PC-9 (cell line): ENCODE measurements at regions not wholly inside any gene's neighbourhood (a gene's known extent, or its start where the extent isn't known, plus 50 kb on each side); places are given as distances from the start of the nearest gene placed in this dataset.
A peak's percentile ranks its signal among the peaks of the same experiment; 100 is the strongest.
"Not testable (repeated sequence)": the region's sequence is repeated elsewhere in the genome, so short reads cannot be mapped to it uniquely, and the experiment has no call there.

ENCODE experiments used
- BruUV-seq: library from RNA; stranded (reverse); fragments of 400-500 nt; replicated peaks from 2 replicates; lab custom pipeline; 2021; lab: Mats Ljungman, UMichigan
- CTCF ChIA-PET: fragments of 300-600 bp; sonication (Branson Sonifier 250); formaldehyde crosslinking; loops from one replicate; lab custom pipeline; 2022; ENCODE audit warnings: antibody characterized with exemption; lab: Charles Lee
- POLR2A ChIA-PET: fragments of 300-600 bp; sonication (Branson Sonifier 250); formaldehyde crosslinking; loops from one replicate; lab custom pipeline; 2022; ENCODE audit warnings: antibody characterized with exemption; ENCODE audit not compliant: unreplicated experiment; lab: Charles Lee
- DNase-seq, 2 experiments: peaks; one replicate each; pipeline versions ENCODE4 v3.0.0 to v3.0.0-alpha.2; 2015 to 2022; ENCODE audit warnings: mixed read lengths in 1 of 2
- H2AFZ ChIP-seq: fragments of 200-600 bp; sonication (generic); 2 replicates; pipeline ENCODE4 v1.8.1; 2017; ENCODE audit warnings: antibody characterized with exemption
- H3F3A ChIP-seq: fragments of 200-600 bp; sonication (generic); 2 replicates; pipeline ENCODE4 v1.8.1; 2017; ENCODE audit warnings: antibody characterized with exemption, mild to moderate bottlenecking, low read depth; ENCODE audit not compliant: insufficient read depth
- H3K27ac ChIP-seq: fragments of 200-600 bp; sonication (generic); 2 replicates; pipeline ENCODE4 v1.6.1; 2016; ENCODE audit warnings: mixed run types
- H3K27me3 ChIP-seq: fragments of 200-600 bp; sonication (generic); 2 replicates; pipeline ENCODE4 v1.6.1; 2016; ENCODE audit warnings: low read depth, mixed run types; ENCODE audit not compliant: insufficient read depth
- H3K36me3 ChIP-seq: fragments of 200-600 bp; sonication (generic); 2 replicates; pipeline ENCODE4 v1.6.1; 2016; ENCODE audit warnings: low read depth, mixed run types
- H3K4me1 ChIP-seq: fragments of 200-600 bp; sonication (generic); replicated peaks from 2 replicates; pipeline ENCODE4 v1.6.1; 2016; ENCODE audit warnings: mixed run types; ENCODE audit not compliant: insufficient read depth
- H3K4me2 ChIP-seq: fragments of 200-600 bp; sonication (generic); 2 replicates; pipeline ENCODE4 v1.6.1; 2017; ENCODE audit warnings: mixed run types
- H3K4me3 ChIP-seq: fragments of 200-600 bp; sonication (generic); 2 replicates; pipeline ENCODE4 v1.6.1; 2016; ENCODE audit warnings: mixed run types
- H3K79me2 ChIP-seq: fragments of 200-600 bp; sonication (generic); 2 replicates; pipeline ENCODE4 v1.6.1; 2017; ENCODE audit warnings: low read depth, mixed run types
- H3K9me2 ChIP-seq: fragments of 200-600 bp; sonication (generic); 2 replicates; pipeline ENCODE4 v1.8.1; 2017; ENCODE audit warnings: mild to moderate bottlenecking; ENCODE audit not compliant: insufficient read depth
- H3K9me3 ChIP-seq: fragments of 200-600 bp; sonication (generic); 2 replicates; pipeline ENCODE4 v1.8.1; 2016; ENCODE audit warnings: low read depth; ENCODE audit not compliant: insufficient read depth
- H4K20me1 ChIP-seq: fragments of 200-600 bp; sonication (generic); 2 replicates; pipeline ENCODE4 v1.8.1; 2017; ENCODE audit not compliant: insufficient read depth
- intact Hi-C: fragments of 100-400 bp; cut with micrococcal nuclease; formaldehyde crosslinking; loops from one replicate; pipeline ENCODE4 v1.10.0; 2022; ENCODE audit not compliant: unreplicated experiment

- H3K4me2 ChIP-seq, H3K9me3 ChIP-seq, H3K4me1 ChIP-seq, H4K20me1 ChIP-seq, H3K36me3 ChIP-seq, H3K79me2 ChIP-seq, H3K9me2 ChIP-seq, H2AFZ ChIP-seq, H3K27ac ChIP-seq, intact Hi-C loops, H3K27me3 ChIP-seq, POLR2A ChIA-PET, H3F3A ChIP-seq, DNase-seq, CTCF ChIA-PET, H3K4me3 ChIP-seq, BruUV-seq: not testable (repeated sequence)
Measured at GRCh38 chr1:234809854-234810245, 199.9 kb upstream of the IRF2BP2 start.

DNA sequence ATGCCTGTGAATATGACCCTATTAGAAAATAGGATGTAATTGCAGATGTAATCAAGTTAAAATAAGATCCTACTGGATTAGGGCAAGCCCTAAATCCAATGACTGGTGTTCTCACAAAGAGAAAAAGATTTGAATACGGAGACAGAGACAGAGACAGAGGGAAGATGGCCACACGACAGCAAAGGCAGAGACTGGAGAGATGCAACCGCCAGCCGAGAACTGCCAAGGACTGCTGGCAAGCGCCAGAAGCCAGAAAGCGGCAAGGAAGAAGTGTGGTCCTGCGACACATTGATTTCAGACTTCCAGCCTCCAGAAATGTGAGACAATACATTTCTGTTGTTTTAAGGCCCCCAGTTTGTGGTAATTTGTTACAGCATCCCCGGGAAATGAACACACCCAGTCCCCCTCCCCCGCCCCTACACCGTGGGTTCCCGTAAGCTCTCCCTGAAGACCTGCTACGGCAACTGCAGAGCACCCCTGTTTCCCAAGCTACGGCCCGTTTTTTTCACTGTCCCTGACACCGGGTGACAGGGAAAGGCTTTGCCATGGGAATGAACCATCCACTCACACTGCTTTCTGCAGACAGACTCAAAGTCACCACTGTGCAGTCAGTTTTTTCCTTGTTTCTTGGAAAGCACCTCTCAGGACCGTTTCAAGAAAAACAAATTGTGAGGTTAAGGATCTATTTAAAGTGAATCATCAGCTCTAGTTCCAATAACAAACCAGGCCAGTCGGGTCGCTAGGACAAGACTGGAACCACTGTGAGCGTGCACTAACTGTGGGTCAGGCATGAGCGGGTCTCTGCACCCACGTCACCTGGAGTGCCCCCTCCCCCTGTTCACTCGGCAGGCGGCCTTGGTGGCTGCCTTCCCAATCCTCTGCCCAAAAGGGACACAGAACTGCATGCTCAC, 199.2 kb upstream of the IRF2BP2 start:
- H3K27me3 ChIP-seq, H3K9me3 ChIP-seq, intact Hi-C loops, H3K4me2 ChIP-seq, H3K9me2 ChIP-seq, H3K36me3 ChIP-seq, CTCF ChIA-PET, H3K4me1 ChIP-seq, POLR2A ChIA-PET, H3K27ac ChIP-seq, H2AFZ ChIP-seq, H4K20me1 ChIP-seq, H3K79me2 ChIP-seq, H3K4me3 ChIP-seq, H3F3A ChIP-seq, DNase-seq, BruUV-seq: not testable (repeated sequence)

- H3K4me3 ChIP-seq, CTCF ChIA-PET, H3K36me3 ChIP-seq, H3K27me3 ChIP-seq, H3K79me2 ChIP-seq, H2AFZ ChIP-seq, POLR2A ChIA-PET, H3K4me1 ChIP-seq, H3F3A ChIP-seq, H3K27ac ChIP-seq, H4K20me1 ChIP-seq, H3K4me2 ChIP-seq, DNase-seq, H3K9me3 ChIP-seq, H3K9me2 ChIP-seq, BruUV-seq, intact Hi-C loops: not testable (repeated sequence)
Measured at GRCh38 chr1:234808459-234808858, 198.5 kb upstream of the IRF2BP2 start.

DNA sequence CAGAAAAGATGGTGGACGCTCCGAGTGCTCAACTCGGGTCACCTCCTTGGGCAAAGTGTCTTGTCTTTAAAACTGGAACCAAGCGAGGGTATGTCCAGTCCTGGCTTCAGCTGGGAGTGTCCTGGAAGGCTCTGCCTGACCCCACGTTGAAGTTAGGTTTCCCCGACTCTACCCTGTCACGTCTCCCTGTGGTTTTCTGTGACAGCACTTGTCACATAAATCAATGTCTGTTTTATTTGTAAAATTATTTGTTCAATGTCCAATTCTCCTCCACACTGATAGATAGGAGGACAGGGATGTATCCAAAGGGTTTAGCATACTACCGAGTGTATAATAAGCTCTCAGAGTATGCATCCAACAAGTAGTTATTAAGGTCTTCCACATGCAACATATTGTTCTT, 197.7 kb upstream of the IRF2BP2 start:
- H3K36me3 ChIP-seq, H3F3A ChIP-seq, H3K9me3 ChIP-seq, H2AFZ ChIP-seq, H3K27me3 ChIP-seq, DNase-seq, H3K27ac ChIP-seq, H4K20me1 ChIP-seq, H3K9me2 ChIP-seq, intact Hi-C loops, BruUV-seq, H3K79me2 ChIP-seq, H3K4me1 ChIP-seq, H3K4me2 ChIP-seq, CTCF ChIA-PET, H3K4me3 ChIP-seq: not testable (repeated sequence)
- POLR2A ChIA-PET, result interaction anchor here (0.5 kb wide), 1 partner anchor 1172 kb away, joined by 6 read pairs; no protein-coding TSS in a partner anchor

DNA sequence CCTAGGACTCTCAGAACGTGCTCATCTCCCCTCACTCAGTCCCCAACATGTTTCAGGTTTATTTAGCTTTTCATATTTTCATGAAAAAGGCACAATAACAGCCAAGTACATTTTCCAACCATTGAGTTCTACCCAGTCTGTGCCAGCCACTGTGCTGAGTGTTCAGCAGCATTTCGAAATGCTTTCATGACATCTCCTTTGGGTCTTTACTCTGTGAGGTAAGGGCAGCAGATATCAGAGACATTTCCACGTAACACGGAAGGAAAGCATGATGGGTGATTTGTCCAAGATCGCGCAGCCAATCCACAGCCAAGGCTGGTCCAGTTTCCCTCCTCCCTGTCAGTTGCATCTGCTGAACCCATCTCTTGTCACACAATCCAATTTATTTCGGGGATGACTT, 192.6 kb upstream of the IRF2BP2 start:
- H3K9me2 ChIP-seq, H4K20me1 ChIP-seq, H3K27me3 ChIP-seq, H3K4me2 ChIP-seq, H3K4me3 ChIP-seq, H3K36me3 ChIP-seq, H2AFZ ChIP-seq, BruUV-seq, H3K79me2 ChIP-seq, intact Hi-C loops, H3F3A ChIP-seq, DNase-seq, H3K9me3 ChIP-seq, CTCF ChIA-PET, POLR2A ChIA-PET, H3K27ac ChIP-seq: not testable (repeated sequence)
- peaks cover 19% of the 10 kb centered on the region for H3K4me1 ChIP-seq

- H3K4me3 ChIP-seq, DNase-seq, H4K20me1 ChIP-seq, H3K79me2 ChIP-seq, H3K27me3 ChIP-seq, H3F3A ChIP-seq, H3K9me3 ChIP-seq, POLR2A ChIA-PET, H3K9me2 ChIP-seq, BruUV-seq, CTCF ChIA-PET, intact Hi-C loops, H2AFZ ChIP-seq, H3K36me3 ChIP-seq: not testable (repeated sequence)
- Histone ChIP-seq H3K27ac (peak overlapping the region; percentile 48), H3K4me2 (peak overlapping the region; percentile 49), H3K4me1 (peaks cover 19% of the 10 kb centered on the region)
Measured at GRCh38 chr1:234801636-234802035, 191.7 kb upstream of the IRF2BP2 start.

- H3K27ac ChIP-seq, result peak overlapping the region; percentile 68
- H3K4me3 ChIP-seq, DNase-seq, intact Hi-C loops, BruUV-seq, H3K9me3 ChIP-seq, CTCF ChIA-PET, H2AFZ ChIP-seq, H3K9me2 ChIP-seq, H3K27me3 ChIP-seq, POLR2A ChIA-PET, H3F3A ChIP-seq, H4K20me1 ChIP-seq, H3K79me2 ChIP-seq, H3K36me3 ChIP-seq: not testable (repeated sequence)
- peaks cover 19% of the 10 kb centered on the region for H3K4me1 ChIP-seq
- H3K4me2 ChIP-seq, result peak overlapping the region; percentile 49
Measured at GRCh38 chr1:234801147-234801546, 191.2 kb upstream of the IRF2BP2 start.
